Motor neuron (in vitro differentiated cells): ENCODE measurements at regions not wholly inside any gene's neighbourhood (a gene's known extent, or its start where the extent isn't known, plus 50 kb on each side); places are given as distances from the start of the nearest gene placed in this dataset.
A peak's percentile ranks its signal among the peaks of the same experiment; 100 is the strongest.
"Not testable (repeated sequence)": the region's sequence is repeated elsewhere in the genome, so short reads cannot be mapped to it uniquely, and the experiment has no call there.

Experiments
- ATAC-seq, 8 experiments: fragments of 200-7000 bp; cut with Tn5 transposase; replicated peaks in 6 of 8; 2 replicates each; pipeline ENCODE4 v1.8.0; 2021; ENCODE audit warnings: mild to moderate bottlenecking in 8 of 8, moderate library complexity in 8 of 8
- H3K27ac ChIP-seq, 2 donors: fragments of 250-450 bp; sonication (Bioruptor Pico); 2 replicates each; pipeline ENCODE4 v1.9.0; 2021; ENCODE audit warnings: antibody characterized with exemption in 2 of 2, mild to moderate bottlenecking in 2 of 2, moderate library complexity in 1 of 2
- H3K4me1 ChIP-seq, 2 donors: fragments of 250-450 bp; sonication (Bioruptor Pico); replicated peaks in 1 of 2; 2 replicates each; pipeline ENCODE4 v1.6.1; 2021; ENCODE audit warnings: antibody characterized with exemption in 2 of 2, mild to moderate bottlenecking in 2 of 2, moderate library complexity in 1 of 2
- H3K4me3 ChIP-seq, 5 donors: fragments of 250-450 bp; sonication (Bioruptor Pico); 2 replicates each; pipeline ENCODE4 v1.9.0; 2021; ENCODE audit warnings: antibody characterized with exemption in 5 of 5, mild to moderate bottlenecking in 5 of 5, moderate library complexity in 4 of 5
- WGBS, 10 experiments: fragments of 450-650 bp; shearing (Covaris generic); methylation state at CpG; one replicate each; pipeline ENCODE4 v1.0.0; 2022; 5-methylcytosine and 5-hydroxymethylcytosine counted together
- in situ Hi-C, 9 experiments: fragments of 400-800 bp; cut with MboI; loops; one replicate each; pipeline ENCODE4 v1.15.0; 2021; ENCODE audit warnings: low sequenced_read_pairs in 9 of 9, low pct_unique_long_range_greater_than_20kb in 2 of 9; ENCODE audit not compliant: unreplicated experiment in 9 of 9

DNA sequence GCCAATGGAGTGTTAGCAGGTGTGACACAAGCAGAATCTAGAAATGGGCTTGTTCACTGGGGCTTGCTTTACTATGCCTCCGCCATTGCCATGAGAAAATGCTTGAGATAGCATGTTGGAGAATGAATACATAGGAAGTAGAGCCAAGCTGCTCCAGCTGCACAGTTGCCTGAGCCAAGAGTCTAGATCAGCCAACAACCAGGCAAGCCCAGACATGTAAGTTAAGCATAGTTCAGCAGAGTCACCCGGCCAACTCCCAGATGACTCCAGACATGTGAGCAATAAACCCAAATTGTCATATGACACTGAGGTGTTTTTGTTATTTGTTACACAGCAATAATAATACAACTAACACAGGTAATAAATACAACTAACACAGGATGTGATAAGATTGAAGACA lies 167.9 kb downstream of the HAO1 start:
- Histone ChIP-seq H3K4me1 (no peaks in the 10 kb centered on the region), H3K27ac (no peak overlapping the region), H3K4me3 (no peak overlapping the region)
- peak in 2 of 8 experiments; percentile 73 to 84 for ATAC-seq
- 20 to 100% (median 75%) methylated on average over 1 to 2 of the region's 2 CpGs; no CpG with 5 or more reads in 2 of the 10 experiments for WGBS, 10 experiments
- in situ Hi-C loops = no loop called here

- no peak overlapping the region for H3K4me3 ChIP-seq
- in situ Hi-C loops = no loop called here
- no peak for ATAC-seq
- 10 to 91% (median 48%) methylated on average over 1 to 2 of the region's 2 CpGs for WGBS, 10 experiments
- H3K27ac ChIP-seq = no peak overlapping the region
- H3K4me1 ChIP-seq = no peaks in the 10 kb centered on the region
Observed at GRCh38 chr20:7773511-7773910, 166.7 kb downstream of the HAO1 start.

DNA sequence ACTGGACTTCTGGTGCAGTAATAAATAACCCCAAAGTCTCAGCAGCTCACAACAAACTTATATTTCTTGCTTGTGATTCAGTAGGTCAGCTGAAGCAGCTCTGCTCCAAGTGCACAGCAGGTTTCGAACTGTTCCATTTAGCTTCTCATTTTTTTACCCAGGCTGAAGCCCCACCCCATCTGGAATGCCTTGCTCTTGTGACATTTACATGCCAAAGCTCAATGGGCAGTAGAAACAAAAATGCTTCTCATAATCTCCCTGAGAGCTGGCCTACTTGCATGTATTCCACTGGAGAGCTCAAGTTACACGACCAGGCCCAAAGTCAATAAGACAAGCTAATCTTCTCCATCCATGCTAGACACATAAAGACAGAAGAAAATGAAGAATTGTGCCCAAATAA lies 165.2 kb downstream of the HAO1 start:
- in situ Hi-C loops = no loop called here
- H3K4me3 ChIP-seq = no peak overlapping the region
- H3K27ac ChIP-seq = no peak overlapping the region
- ATAC-seq = peak in 4 of 8 experiments; percentile 18 to 75 (median 64)
- H3K4me1 ChIP-seq = no peaks in the 10 kb centered on the region
- 7 to 90% (median 48%) methylated on average over 1 to 2 of the region's 2 CpGs; no CpG with 5 or more reads in 2 of the 10 experiments for WGBS, 10 experiments

GRCh38 chr20:7776148-7776547 lies 164.1 kb downstream of the HAO1 start:
- WGBS, 10 experiments = 27 to 86% (median 45%) methylated on average over 1 to 2 of the region's 2 CpGs; no CpG with 5 or more reads in 3 of the 10 experiments
- no peak for ATAC-seq
- H3K27ac ChIP-seq = no peak overlapping the region

GRCh38 chr20:7790189-7790588 lies 150.1 kb downstream of the HAO1 start:
- ATAC-seq = no peak
- in situ Hi-C loops = no loop called here
- Histone ChIP-seq H3K4me3 (no peak overlapping the region), H3K27ac (no peak overlapping the region), H3K4me1 (peaks cover 2 to 5% of the 10 kb centered on the region in 2 donors)
- WGBS, 10 experiments = 50 to 100% (median 82%) methylated on average over 1 to 2 of the region's 2 CpGs; no CpG with 5 or more reads in 4 of the 10 experiments

More at GRCh38 chr20:7776148-7776547, 164.1 kb downstream of the HAO1 start:
- no peak overlapping the region for H3K4me3 ChIP-seq
- in situ Hi-C loops = no loop called here
- H3K4me1 ChIP-seq = no peaks in the 10 kb centered on the region

GRCh38 chr20:7792150-7792869 lies 147.9 kb downstream of the HAO1 start:
- Histone ChIP-seq H3K4me1 (peaks cover 2 to 5% of the 10 kb centered on the region in 2 donors), H3K4me3 (no peak overlapping the region), H3K27ac (no peak overlapping the region)
- in situ Hi-C loops = no loop called here
- WGBS, 10 experiments = 15 to 86% (median 80%) methylated on average over 1 to 4 of the region's 4 CpGs; no CpG with 5 or more reads in 2 of the 10 experiments
- peak in 4 of 8 experiments; percentile 31 to 56 (median 50) for ATAC-seq

DNA sequence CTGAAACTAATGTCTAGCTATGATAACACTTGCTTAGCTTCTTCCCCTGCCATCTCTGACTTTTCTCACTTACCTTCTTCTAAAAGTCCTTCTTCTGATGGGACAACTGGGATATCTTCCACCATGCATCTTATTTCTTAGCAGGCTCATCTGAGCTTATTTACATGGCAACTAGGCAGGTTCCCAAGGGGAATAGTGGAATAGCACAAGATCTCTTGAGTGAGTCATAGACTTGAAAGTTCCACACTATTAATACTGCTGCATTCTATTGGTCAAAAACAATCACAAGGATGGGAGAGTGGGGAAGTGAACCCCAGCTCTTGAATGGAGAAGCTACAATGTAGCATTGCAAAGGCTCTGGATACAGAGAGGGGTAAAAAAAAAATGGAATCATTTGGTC lies 142.1 kb downstream of the HAO1 start:
- Histone ChIP-seq H3K27ac (no peak overlapping the region), H3K4me1 (no peaks in the 10 kb centered on the region), H3K4me3 (no peak overlapping the region)
- no peak for ATAC-seq
- in situ Hi-C loops = no loop called here

DNA sequence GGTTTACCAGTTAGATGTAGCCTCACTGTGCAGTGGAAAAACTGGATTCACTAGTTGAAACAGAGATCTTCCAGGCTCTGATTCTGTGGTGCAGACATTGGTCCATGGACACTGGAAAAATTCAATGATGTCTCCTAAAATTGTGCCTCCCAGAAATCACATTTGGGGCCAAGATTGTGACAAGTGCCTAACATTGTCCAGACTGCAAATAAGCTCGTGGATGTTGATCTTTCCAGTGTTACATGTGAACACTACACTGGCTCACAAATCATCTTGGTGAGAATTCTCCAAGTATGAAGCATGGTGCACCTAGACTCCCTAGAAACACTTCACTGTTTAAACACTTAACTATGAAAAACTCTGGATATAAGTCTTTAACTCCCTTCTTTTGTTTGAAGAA lies 140.4 kb downstream of the HAO1 start:
- Histone ChIP-seq H3K27ac (no peak overlapping the region), H3K4me1 (no peaks in the 10 kb centered on the region), H3K4me3 (no peak overlapping the region)
- in situ Hi-C loops = no loop called here
- no peak for ATAC-seq
- 0 to 80% (median 25%) methylated on average over 1 of the region's 1 CpG; no CpG with 5 or more reads in 5 of the 10 experiments for WGBS, 10 experiments

DNA sequence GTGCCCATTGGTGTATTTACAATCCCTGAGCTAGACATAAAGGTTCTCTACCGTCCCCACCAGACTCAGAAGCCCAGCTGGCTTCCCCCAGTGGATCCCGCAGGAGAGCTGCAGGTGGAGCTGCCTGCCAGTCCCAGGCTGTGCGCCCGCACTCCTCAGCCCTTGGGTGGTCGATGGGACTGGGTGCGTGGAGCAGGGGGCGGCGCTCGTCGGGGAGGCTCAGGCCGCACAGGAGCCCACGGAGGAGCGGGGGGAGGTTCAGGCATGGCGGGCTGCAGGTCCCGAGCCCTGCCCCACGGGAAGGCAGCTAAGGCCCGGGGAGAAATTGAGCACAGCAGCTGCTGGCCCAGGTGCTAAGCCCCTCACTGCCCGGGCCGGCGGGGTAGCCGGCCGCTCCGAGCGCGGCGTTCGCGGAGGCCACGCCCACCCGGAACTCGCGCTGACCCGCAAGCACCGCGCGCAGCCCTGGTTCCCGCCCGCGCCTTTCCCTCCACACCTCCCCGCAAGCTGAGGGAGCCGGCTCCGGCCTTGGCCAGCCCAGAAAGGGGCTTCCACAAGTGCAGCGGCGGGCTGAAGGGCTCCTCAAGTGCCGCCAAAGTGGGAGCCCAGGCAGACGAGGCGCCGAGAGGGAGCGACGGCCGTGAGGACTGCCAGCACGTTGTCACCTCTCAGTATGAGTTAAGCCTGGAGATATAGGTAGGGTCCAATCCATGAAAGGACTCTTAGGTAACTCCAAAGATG lies 136.7 kb downstream of the HAO1 start:
- H3K27ac ChIP-seq, H3K4me1 ChIP-seq, in situ Hi-C loops, H3K4me3 ChIP-seq: not testable (repeated sequence)
- peak in 2 of 8 experiments; percentile 22 to 88 for ATAC-seq
- whole genome bisulfite sequencing, 10 experiments = 40 to 100% (median 50%) methylated on average over 1 to 5 of the region's 52 CpGs; no CpG with 5 or more reads in 7 of the 10 experiments

- H3K27ac ChIP-seq = no peak overlapping the region
- peak in 1 of 8 experiments; percentile 47 for ATAC-seq
- no peak overlapping the region for H3K4me3 ChIP-seq
- H3K4me1 ChIP-seq = no peaks in the 10 kb centered on the region
- WGBS, 10 experiments = 45 to 94% (median 80%) methylated on average over 1 to 4 of the region's 4 CpGs; no CpG with 5 or more reads in 2 of the 10 experiments
- in situ Hi-C loops = no loop called here
Observed at GRCh38 chr20:7806831-7807230, 133.4 kb downstream of the HAO1 start.

DNA sequence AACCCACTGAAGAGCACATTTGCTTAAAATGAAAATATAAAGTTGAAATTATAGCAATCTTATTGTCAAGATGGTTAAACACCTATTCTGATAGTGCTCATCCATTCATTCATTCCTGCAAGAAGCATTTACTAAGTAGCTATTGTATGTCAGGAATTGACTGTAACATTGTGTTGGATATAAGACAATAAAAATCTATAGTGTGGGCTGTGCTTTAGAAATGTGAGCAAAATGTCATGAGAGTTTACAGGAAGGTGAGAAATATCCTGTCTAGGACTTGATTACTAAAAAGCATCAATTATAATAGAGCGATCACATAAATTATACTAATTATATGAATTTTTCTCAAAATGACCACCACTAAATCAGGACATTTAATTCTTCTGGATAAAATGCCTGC lies 123.0 kb downstream of the HAO1 start:
- WGBS, 10 experiments = 69 to 100% (median 100%) methylated on average over 1 of the region's 1 CpG
- no peak for ATAC-seq

DNA sequence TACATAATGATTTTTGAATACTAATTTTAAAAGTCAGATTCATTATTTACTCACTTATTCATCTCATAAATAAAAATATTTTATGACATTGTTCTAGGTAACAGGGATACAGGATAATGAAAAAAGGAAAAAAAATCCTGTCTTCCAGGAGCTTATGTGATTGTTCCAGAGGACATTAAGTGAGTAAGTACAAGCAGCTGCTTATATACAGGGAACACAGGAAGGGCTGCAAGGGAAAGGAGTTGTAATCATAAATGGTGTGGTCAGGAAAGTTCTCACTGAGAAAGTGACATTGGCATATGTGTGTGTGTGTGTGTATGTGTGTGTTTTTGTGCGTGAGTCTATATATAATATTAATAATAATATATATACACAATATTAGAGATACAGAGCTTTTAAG lies 121.8 kb downstream of the HAO1 start:
- no peak for ATAC-seq
- 60 to 100% (median 100%) methylated on average over 1 of the region's 1 CpG; no CpG with 5 or more reads in 5 of the 10 experiments for WGBS, 10 experiments
- no peak overlapping the region for H3K4me3 ChIP-seq
- no peak overlapping the region for H3K27ac ChIP-seq
- no peaks in the 10 kb centered on the region for H3K4me1 ChIP-seq
- in situ Hi-C loops = no loop called here

More for the DNA sequence above, 123.0 kb downstream of the HAO1 start:
- Histone ChIP-seq H3K27ac (no peak overlapping the region), H3K4me3 (no peak overlapping the region), H3K4me1 (no peaks in the 10 kb centered on the region)
- in situ Hi-C loops = no loop called here

- no peaks in the 10 kb centered on the region for H3K4me1 ChIP-seq
- WGBS, 10 experiments = 24 to 100% (median 52%) methylated on average over 1 to 3 of the region's 4 CpGs; no CpG with 5 or more reads in 2 of the 10 experiments
- in situ Hi-C loops = no loop called here
- ATAC-seq = peak in 3 of 8 experiments; percentile 44 to 74 (median 64)
- H3K27ac ChIP-seq = no peak overlapping the region
- no peak overlapping the region for H3K4me3 ChIP-seq
Observed at GRCh38 chr20:7820897-7821296, 119.4 kb downstream of the HAO1 start.
